GM12891 (cell line): ENCODE measurements at regions not wholly inside any gene's neighbourhood (a gene's known extent, or its start where the extent isn't known, plus 50 kb on each side); places are given as distances from the start of the nearest gene placed in this dataset.

Experiments
- DNase-seq: peaks from one replicate; pipeline ENCODE4 v3.0.0; 2011; ENCODE audit warnings: low spot score; ENCODE audit not compliant: insufficient read length
- FAIRE-seq: peaks from 2 replicates; lab custom pipeline; 2011; peaks lifted over from hg19 to GRCh38; lab: Jason Lieb, UNC
- PAX5 ChIP-seq: IDR thresholded peaks from 2 replicates; pipeline ENCODE4 v1.6.1; 2011; ENCODE audit warnings: low read length, moderate library complexity, mild to moderate bottlenecking; ENCODE audit not compliant: insufficient read depth, severe bottlenecking
- POLR2A ChIP-seq: IDR thresholded peaks from 2 replicates; pipeline ENCODE4 v1.6.1; 2011; ENCODE audit warnings: low read depth, low read length, control low read depth
- POLR2AphosphoS5 ChIP-seq: IDR thresholded peaks from 2 replicates; pipeline ENCODE4 v1.6.1; 2011; ENCODE audit warnings: low read depth, low read length, control low read depth
- POU2F2 ChIP-seq: IDR thresholded peaks from 2 replicates; pipeline ENCODE4 v1.6.1; 2011; ENCODE audit warnings: low read depth, mild to moderate bottlenecking, control low read depth, low read length, moderate library complexity
- SPI1 ChIP-seq: IDR thresholded peaks from 2 replicates; pipeline ENCODE4 v1.6.1; 2011; ENCODE audit warnings: low read depth, low read length, control low read depth
- TAF1 ChIP-seq: IDR thresholded peaks from 2 replicates; pipeline ENCODE4 v1.6.1; 2011; ENCODE audit warnings: low read depth, low read length, control low read depth

- DNase-seq (no peak), FAIRE-seq (no peak)
- TF ChIP-seq POU2F2, result no peak
- no peak for TF ChIP-seq SPI1
- TF ChIP-seq TAF1, result no peak
- TF ChIP-seq POLR2AphosphoS5, result no peak
- TF ChIP-seq POLR2A, result no peak
- TF ChIP-seq PAX5, result no peak
Measured at GRCh38 chr12:73307260-73307659, 1035.1 kb downstream of the TRHDE start.

GRCh38 chr12:73308079-73308478 is 1035.9 kb downstream of the TRHDE start:
- DNase-seq (no peak), FAIRE-seq (no peak)
- no peak for TF ChIP-seq POU2F2
- TF ChIP-seq POLR2A, result no peak
- no peak for TF ChIP-seq POLR2AphosphoS5
- TF ChIP-seq PAX5, result no peak
- no peak for TF ChIP-seq SPI1
- TF ChIP-seq TAF1, result no peak

- no peak for TF ChIP-seq TAF1
- no peak for TF ChIP-seq PAX5
- no peak for TF ChIP-seq POLR2AphosphoS5
- TF ChIP-seq SPI1, result no peak
- TF ChIP-seq POLR2A, result no peak
- no peak for TF ChIP-seq POU2F2
- no peak for FAIRE-seq
- no peak for DNase-seq
Measured at GRCh38 chr12:73308747-73309146, 1036.6 kb downstream of the TRHDE start.

DNA sequence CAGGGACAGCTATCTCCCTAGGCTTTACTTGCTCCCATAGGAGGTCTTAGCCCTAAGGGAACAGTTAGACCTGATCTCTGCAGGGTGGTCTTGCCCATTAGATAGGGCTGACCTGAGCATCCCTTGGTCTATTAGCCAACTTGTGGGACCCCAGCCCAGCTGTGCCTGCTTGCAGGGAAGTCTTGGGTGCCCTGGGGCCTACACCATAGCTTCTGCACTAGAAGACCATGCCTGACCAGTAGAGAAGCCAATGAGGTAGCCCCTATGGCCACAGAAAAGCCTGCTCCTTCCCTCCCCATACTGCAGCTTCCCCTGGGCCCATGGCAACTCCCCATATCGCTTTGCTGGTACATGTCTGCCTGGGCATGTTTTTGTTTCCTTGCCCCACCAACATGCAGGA is 1049.1 kb downstream of the TRHDE start:
- TF ChIP-seq PAX5 (no peak), POLR2A (no peak), POU2F2 (no peak), POLR2AphosphoS5 (no peak), TAF1 (no peak), SPI1 (no peak)
- FAIRE-seq (no peak), DNase-seq (no peak)

DNA sequence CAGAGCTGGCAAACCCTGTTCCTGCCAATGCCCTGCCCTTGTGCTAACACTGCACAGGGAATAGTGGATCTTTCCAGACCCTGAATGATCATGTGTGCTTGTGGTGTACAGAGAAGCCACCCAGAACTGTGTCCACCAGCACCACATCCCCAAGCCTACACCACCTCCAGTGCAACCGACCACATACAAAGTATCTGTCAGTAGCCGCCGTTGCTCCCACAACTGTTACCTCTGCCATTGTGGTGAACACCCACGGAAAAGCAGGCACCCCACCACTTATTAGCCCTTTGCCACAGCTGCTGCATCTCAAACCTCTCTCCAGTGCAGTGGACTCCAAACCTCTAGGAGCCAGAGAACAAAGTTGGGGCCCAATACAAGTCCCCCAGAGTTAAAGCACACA is 1049.6 kb downstream of the TRHDE start:
- FAIRE-seq, result no peak

GRCh38 chr12:73330584-73331351 is 1058.6 kb downstream of the TRHDE start:
- FAIRE-seq, result no peak
- no peak for TF ChIP-seq POU2F2
- TF ChIP-seq POLR2AphosphoS5, result no peak
- no peak for TF ChIP-seq SPI1
- no peak for TF ChIP-seq PAX5
- TF ChIP-seq TAF1, result no peak
- TF ChIP-seq POLR2A, result no peak
- no peak for DNase-seq

More for the DNA sequence above, 1049.6 kb downstream of the TRHDE start:
- no peak for DNase-seq
- TF ChIP-seq POLR2A, result no peak
- TF ChIP-seq SPI1, result no peak
- TF ChIP-seq TAF1, result no peak
- no peak for TF ChIP-seq PAX5
- no peak for TF ChIP-seq POU2F2

GRCh38 chr12:73341559-73342247 is 1069.5 kb downstream of the TRHDE start:
- no peak for TF ChIP-seq TAF1
- no peak for TF ChIP-seq PAX5
- TF ChIP-seq POU2F2, result no peak
- TF ChIP-seq POLR2A, result no peak
- no peak for TF ChIP-seq SPI1
- no peak for TF ChIP-seq POLR2AphosphoS5
- DNase-seq (no peak), FAIRE-seq (no peak)

- FAIRE-seq (no peak), DNase-seq (no peak)
- TF ChIP-seq TAF1 (no peak), POLR2AphosphoS5 (no peak), POLR2A (no peak), SPI1 (no peak), POU2F2 (no peak), PAX5 (no peak)
Measured at GRCh38 chr12:73342733-73343132, 1070.6 kb downstream of the TRHDE start.

DNA sequence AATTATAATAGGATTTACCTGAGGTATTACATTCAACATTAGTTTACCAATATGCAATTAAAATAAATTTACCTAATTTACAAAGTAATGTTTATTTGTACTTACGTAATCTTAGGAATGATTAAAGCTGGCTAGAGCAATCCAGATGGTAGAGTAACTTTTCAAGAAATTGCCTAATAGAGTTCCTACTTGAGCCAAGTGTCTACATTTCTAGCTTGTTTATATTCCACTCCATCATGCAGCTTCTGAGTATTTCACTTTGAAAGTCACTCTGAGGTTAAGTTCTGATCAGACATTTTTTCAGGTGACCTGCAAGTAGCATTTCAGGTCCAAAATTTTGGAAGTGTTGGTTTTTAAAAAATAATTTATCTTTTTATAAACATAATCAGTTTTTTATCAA is 1080.7 kb downstream of the TRHDE start:
- no peak for TF ChIP-seq POU2F2
- TF ChIP-seq PAX5, result no peak
- no peak for TF ChIP-seq TAF1
- no peak for TF ChIP-seq POLR2A
- no peak for TF ChIP-seq POLR2AphosphoS5
- TF ChIP-seq SPI1, result no peak
- FAIRE-seq (no peak), DNase-seq (no peak)
